Muscle of back (tissue), 3 donors: ENCODE measurements at regions not wholly inside any gene's neighbourhood (a gene's known extent, or its start where the extent isn't known, plus 50 kb on each side); places are given as distances from the start of the nearest gene placed in this dataset.

Experiments used
- DNase-seq, 3 donors: peaks; one replicate each; pipeline versions ENCODE4 v3.0.0 to v3.0.0-alpha.2; 2013

GRCh38 chrX:17922303-17922702 is 61.2 kb upstream of the RAI2 start:
- no peak for DNase-seq

GRCh38 chrX:17919896-17920446 is 58.9 kb upstream of the RAI2 start:
- no peak for DNase-seq

GRCh38 chrX:17917945-17918577 is 57.0 kb upstream of the RAI2 start:
- DNase-seq, result no peak

GRCh38 chrX:17913801-17914200 is 52.7 kb upstream of the RAI2 start:
- DNase-seq, result no peak
